ENCODE measurements at regions not wholly inside any gene's neighbourhood (a gene's known extent, or its start where the extent isn't known, plus 50 kb on each side); places are given as distances from the start of the nearest gene placed in this dataset.

DNA sequence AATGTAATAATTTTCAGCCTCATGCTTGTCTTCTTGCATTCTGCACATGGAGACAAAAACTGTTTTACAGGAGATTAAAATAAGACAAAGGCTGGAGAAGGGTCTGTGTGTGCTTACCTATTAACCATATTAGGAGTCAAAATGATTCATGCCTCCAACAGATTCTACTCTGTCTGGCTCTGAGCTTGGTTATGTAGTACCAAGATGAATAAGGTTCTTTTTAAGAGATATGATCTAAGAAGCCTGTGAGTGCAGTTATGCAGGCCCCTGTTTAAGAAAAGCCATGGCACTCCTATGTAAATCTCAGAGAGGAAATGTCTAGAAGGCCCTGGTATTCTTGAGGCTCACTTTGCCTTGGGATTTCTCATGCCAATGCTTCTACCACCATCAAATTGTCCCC is 486.6 kb upstream of the CDH11 start:
- H3K36me3 ChIP-seq (ENCODE audit: control insufficient read depth, insufficient read depth, low read length), result no peaks in the 10 kb centered on the region
- H3K4me1 ChIP-seq (ENCODE audit: control insufficient read depth, insufficient read depth, low read length), result no peaks in the 10 kb centered on the region
- H3K9me3 ChIP-seq (ENCODE audit: control insufficient read depth, insufficient read depth, low read length), result no peaks in the 10 kb centered on the region
- no peak overlapping the region for H3K27ac ChIP-seq (ENCODE audit: low read length)
- H3K27me3 ChIP-seq (ENCODE audit: control insufficient read depth, insufficient read depth, low read length), result no peaks in the 10 kb centered on the region
- no peak overlapping the region for H3K4me3 ChIP-seq (ENCODE audit: low read length)
- no peak for DNase-seq (ENCODE audit: low read depth, low spot score)

DNA sequence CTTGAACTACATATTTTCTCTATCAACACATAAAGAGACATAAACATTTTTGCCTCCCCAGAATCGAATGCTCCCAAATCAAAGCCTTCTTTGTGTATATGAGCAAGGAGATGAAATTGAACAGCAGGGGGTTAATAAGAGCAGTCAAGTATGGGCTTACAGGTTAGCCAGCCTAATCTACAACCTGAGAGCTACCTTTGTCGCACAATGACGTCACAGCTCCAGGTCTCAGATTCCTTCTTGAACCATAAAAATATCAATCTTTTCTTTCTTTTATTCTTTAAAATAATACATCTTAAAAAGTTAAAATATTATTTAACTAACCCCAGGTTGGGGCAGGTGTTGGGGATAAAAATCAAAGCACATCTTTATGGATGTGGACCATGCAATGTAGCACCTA is 482.9 kb upstream of the CDH11 start:
- H3K27ac ChIP-seq (ENCODE audit: low read length), result no peak overlapping the region
- H3K9me3 ChIP-seq (ENCODE audit: control insufficient read depth, insufficient read depth, low read length), result no peaks in the 10 kb centered on the region
- H3K36me3 ChIP-seq (ENCODE audit: control insufficient read depth, insufficient read depth, low read length), result no peaks in the 10 kb centered on the region
- no peak for DNase-seq (ENCODE audit: low read depth, low spot score)
- no CpG with 5 or more reads among the region's 3 CpGs for WGBS (ENCODE audit: insufficient coverage, insufficient read length)
- no peak overlapping the region for H3K4me3 ChIP-seq (ENCODE audit: low read length)
- no peaks in the 10 kb centered on the region for H3K4me1 ChIP-seq (ENCODE audit: control insufficient read depth, insufficient read depth, low read length)
- no peaks in the 10 kb centered on the region for H3K27me3 ChIP-seq (ENCODE audit: control insufficient read depth, insufficient read depth, low read length)

DNA sequence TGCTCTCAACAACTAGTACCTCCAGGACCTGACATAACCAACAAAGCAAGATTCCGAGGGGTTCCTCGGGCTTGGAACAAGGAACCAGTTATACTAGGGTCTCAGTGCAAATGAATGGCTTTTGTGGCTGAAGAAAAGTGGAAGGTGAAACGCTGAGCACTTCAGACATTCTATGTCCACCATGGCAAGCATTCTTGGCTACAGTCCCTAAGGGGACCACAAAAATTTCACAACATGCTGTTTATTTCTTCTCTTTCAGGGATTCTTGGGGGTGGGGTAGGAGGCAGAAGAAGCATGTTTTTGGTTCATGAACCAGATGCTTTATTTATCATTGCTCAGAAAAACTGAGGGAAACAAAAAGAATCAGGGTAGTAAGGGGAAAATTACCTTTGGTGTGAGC is 479.9 kb upstream of the CDH11 start:
- H3K4me3 ChIP-seq (ENCODE audit: low read length), result no peak overlapping the region
- no peaks in the 10 kb centered on the region for H3K27me3 ChIP-seq (ENCODE audit: control insufficient read depth, insufficient read depth, low read length)
- H3K27ac ChIP-seq (ENCODE audit: low read length), result no peak overlapping the region
- no peak for DNase-seq (ENCODE audit: low read depth, low spot score)
- H3K9me3 ChIP-seq (ENCODE audit: control insufficient read depth, insufficient read depth, low read length), result no peaks in the 10 kb centered on the region
- H3K36me3 ChIP-seq (ENCODE audit: control insufficient read depth, insufficient read depth, low read length), result no peaks in the 10 kb centered on the region
- no CpG with 5 or more reads among the region's 3 CpGs for WGBS (ENCODE audit: insufficient coverage, insufficient read length)
- no peaks in the 10 kb centered on the region for H3K4me1 ChIP-seq (ENCODE audit: control insufficient read depth, insufficient read depth, low read length)

DNA sequence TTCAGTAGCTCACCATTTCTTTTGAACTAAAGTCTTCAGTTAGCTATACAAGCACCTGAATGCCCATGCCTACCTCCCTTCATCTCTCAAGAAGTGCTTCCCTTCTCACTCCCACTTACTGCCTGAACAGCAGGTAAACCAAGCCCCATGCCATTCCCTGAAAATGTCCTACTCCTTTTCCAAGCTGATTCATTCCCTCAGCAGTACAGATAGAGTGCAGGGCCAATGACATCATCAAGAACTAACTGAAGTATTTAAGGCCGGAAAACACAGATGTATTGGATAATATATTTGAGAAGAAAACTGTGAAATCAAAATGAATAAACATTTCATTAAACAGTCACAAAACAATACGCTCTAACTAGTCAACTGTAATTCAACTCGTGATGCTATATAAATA is 478.8 kb upstream of the CDH11 start:
- Histone ChIP-seq H3K4me1 (ENCODE audit: control insufficient read depth, insufficient read depth, low read length) (no peaks in the 10 kb centered on the region), H3K27ac (ENCODE audit: low read length) (no peak overlapping the region), H3K27me3 (ENCODE audit: control insufficient read depth, insufficient read depth, low read length) (no peaks in the 10 kb centered on the region), H3K9me3 (ENCODE audit: control insufficient read depth, insufficient read depth, low read length) (no peaks in the 10 kb centered on the region), H3K36me3 (ENCODE audit: control insufficient read depth, insufficient read depth, low read length) (no peaks in the 10 kb centered on the region), H3K4me3 (ENCODE audit: low read length) (no peak overlapping the region)
- DNase-seq (ENCODE audit: low read depth, low spot score), result no peak
- WGBS (ENCODE audit: insufficient coverage, insufficient read length), result no CpG with 5 or more reads among the region's 3 CpGs

DNA sequence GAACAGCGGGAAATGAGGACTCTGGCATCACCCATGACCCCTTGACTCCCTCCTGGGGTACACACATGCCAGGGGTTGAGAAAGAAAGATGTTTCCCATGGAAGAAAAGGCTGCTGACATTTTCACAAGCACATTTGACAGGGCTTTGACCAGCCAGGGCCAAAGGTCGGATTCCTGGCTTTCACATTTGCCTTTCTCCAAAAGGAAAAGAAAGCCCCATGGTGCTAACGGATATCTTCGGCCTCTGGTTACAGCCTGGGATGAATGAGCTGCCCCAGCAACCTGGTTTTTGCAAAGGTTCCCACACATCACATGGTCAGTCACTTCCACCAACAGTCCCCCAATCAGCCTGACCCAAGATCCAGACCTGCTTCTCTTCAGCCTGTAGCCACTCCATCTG is 478.2 kb upstream of the CDH11 start:
- no peaks in the 10 kb centered on the region for H3K27me3 ChIP-seq (ENCODE audit: control insufficient read depth, insufficient read depth, low read length)
- DNase-seq (ENCODE audit: low read depth, low spot score), result no peak
- H3K9me3 ChIP-seq (ENCODE audit: control insufficient read depth, insufficient read depth, low read length), result no peaks in the 10 kb centered on the region
- no peaks in the 10 kb centered on the region for H3K4me1 ChIP-seq (ENCODE audit: control insufficient read depth, insufficient read depth, low read length)
- no peaks in the 10 kb centered on the region for H3K36me3 ChIP-seq (ENCODE audit: control insufficient read depth, insufficient read depth, low read length)
- H3K4me3 ChIP-seq (ENCODE audit: low read length), result no peak overlapping the region
- no peak overlapping the region for H3K27ac ChIP-seq (ENCODE audit: low read length)
- no CpG with 5 or more reads among the region's 4 CpGs for WGBS (ENCODE audit: insufficient coverage, insufficient read length)

- WGBS (ENCODE audit: insufficient coverage, insufficient read length), result no CpG with 5 or more reads among the region's 3 CpGs
- Histone ChIP-seq H3K4me3 (ENCODE audit: low read length) (no peak overlapping the region), H3K4me1 (ENCODE audit: control insufficient read depth, insufficient read depth, low read length) (no peaks in the 10 kb centered on the region)
Measured at GRCh38 chr16:65598621-65599020, 476.8 kb upstream of the CDH11 start.

DNA sequence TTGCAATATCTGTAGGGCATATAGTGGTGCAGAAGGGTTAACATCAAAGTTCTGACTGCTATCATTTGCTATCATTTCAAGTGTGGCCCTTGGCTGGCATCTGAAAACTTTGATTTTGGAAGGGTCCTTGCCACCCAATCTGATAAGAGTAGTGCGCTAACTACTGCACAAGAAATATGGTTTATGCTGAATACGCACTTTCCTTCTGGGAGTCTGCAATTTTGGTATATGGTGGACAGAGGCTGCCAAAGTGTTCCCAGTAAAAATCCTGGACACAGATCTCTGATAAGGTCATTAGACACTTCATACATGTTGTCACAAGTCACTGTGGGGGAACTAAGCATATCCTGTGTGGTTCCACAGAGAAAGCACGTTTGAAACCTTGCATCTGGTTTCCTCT is 461.6 kb upstream of the CDH11 start:
- WGBS (ENCODE audit: insufficient coverage, insufficient read length), result no CpG with 5 or more reads among the region's 3 CpGs
- 0 out of 2 replicates have a peak, but pooled peaks cover 2% of the 10 kb centered on the region for H3K4me1 ChIP-seq (ENCODE audit: control insufficient read depth, insufficient read depth, low read length)

More at GRCh38 chr16:65598621-65599020, 476.8 kb upstream of the CDH11 start:
- H3K27me3 ChIP-seq (ENCODE audit: control insufficient read depth, insufficient read depth, low read length), result no peaks in the 10 kb centered on the region
- no peak overlapping the region for H3K27ac ChIP-seq (ENCODE audit: low read length)
- no peak for DNase-seq (ENCODE audit: low read depth, low spot score)
- H3K9me3 ChIP-seq (ENCODE audit: control insufficient read depth, insufficient read depth, low read length), result no peaks in the 10 kb centered on the region
- no peaks in the 10 kb centered on the region for H3K36me3 ChIP-seq (ENCODE audit: control insufficient read depth, insufficient read depth, low read length)

DNA sequence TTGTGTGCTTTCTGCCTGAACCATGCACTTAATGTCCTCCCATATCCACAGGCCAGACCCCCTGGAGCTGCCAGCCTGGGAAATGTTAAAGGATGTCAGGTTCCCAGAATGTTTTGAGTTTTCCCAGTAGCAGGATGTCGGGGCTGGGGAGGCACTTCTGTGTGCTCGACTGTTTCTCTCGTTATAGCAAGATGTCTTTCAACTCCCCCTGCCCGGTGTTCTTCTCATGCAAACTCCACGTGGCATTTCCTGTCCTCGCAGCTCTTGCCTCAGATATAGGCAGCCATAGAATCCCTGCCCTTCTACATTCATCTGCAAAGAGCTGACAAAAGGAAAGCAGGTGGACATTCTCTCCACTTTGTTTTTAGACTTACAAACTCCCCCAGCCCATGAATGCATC is 457.2 kb upstream of the CDH11 start:
- no CpG with 5 or more reads among the region's 6 CpGs for WGBS (ENCODE audit: insufficient coverage, insufficient read length)
- Histone ChIP-seq H3K4me3 (ENCODE audit: low read length) (no peak overlapping the region), H3K27me3 (ENCODE audit: control insufficient read depth, insufficient read depth, low read length) (no peaks in the 10 kb centered on the region), H3K36me3 (ENCODE audit: control insufficient read depth, insufficient read depth, low read length) (no peaks in the 10 kb centered on the region), H3K4me1 (ENCODE audit: control insufficient read depth, insufficient read depth, low read length) (peaks cover 2% of the 10 kb centered on the region; the same call in 1 of the 2 replicates), H3K27ac (ENCODE audit: low read length) (no peak overlapping the region), H3K9me3 (ENCODE audit: control insufficient read depth, insufficient read depth, low read length) (no peaks in the 10 kb centered on the region)
- no peak for DNase-seq (ENCODE audit: low read depth, low spot score)

More for the DNA sequence above, 461.6 kb upstream of the CDH11 start:
- no peak overlapping the region for H3K4me3 ChIP-seq (ENCODE audit: low read length)
- H3K9me3 ChIP-seq (ENCODE audit: control insufficient read depth, insufficient read depth, low read length), result no peaks in the 10 kb centered on the region
- DNase-seq (ENCODE audit: low read depth, low spot score), result no peak
- H3K36me3 ChIP-seq (ENCODE audit: control insufficient read depth, insufficient read depth, low read length), result no peaks in the 10 kb centered on the region
- no peaks in the 10 kb centered on the region for H3K27me3 ChIP-seq (ENCODE audit: control insufficient read depth, insufficient read depth, low read length)
- H3K27ac ChIP-seq (ENCODE audit: low read length), result no peak overlapping the region

GRCh38 chr16:65576631-65577030 is 454.8 kb upstream of the CDH11 start:
- no peak overlapping the region for H3K27ac ChIP-seq (ENCODE audit: low read length)
- no CpG with 5 or more reads among the region's 10 CpGs for WGBS (ENCODE audit: insufficient coverage, insufficient read length)
- no peaks in the 10 kb centered on the region for H3K27me3 ChIP-seq (ENCODE audit: control insufficient read depth, insufficient read depth, low read length)
- H3K4me3 ChIP-seq (ENCODE audit: low read length), result no peak overlapping the region
- peaks cover 2% of the 10 kb centered on the region; the same call in 1 of the 2 replicates for H3K4me1 ChIP-seq (ENCODE audit: control insufficient read depth, insufficient read depth, low read length)
- H3K36me3 ChIP-seq (ENCODE audit: control insufficient read depth, insufficient read depth, low read length), result no peaks in the 10 kb centered on the region
- DNase-seq (ENCODE audit: low read depth, low spot score), result peak; percentile 55
- no peaks in the 10 kb centered on the region for H3K9me3 ChIP-seq (ENCODE audit: control insufficient read depth, insufficient read depth, low read length)

GRCh38 chr16:65576139-65576538 is 454.3 kb upstream of the CDH11 start:
- H3K4me1 ChIP-seq (ENCODE audit: control insufficient read depth, insufficient read depth, low read length), result peaks cover 2% of the 10 kb centered on the region; the same call in 1 of the 2 replicates
- DNase-seq (ENCODE audit: low read depth, low spot score), result no peak
- H3K27me3 ChIP-seq (ENCODE audit: control insufficient read depth, insufficient read depth, low read length), result no peaks in the 10 kb centered on the region
- H3K36me3 ChIP-seq (ENCODE audit: control insufficient read depth, insufficient read depth, low read length), result no peaks in the 10 kb centered on the region
- no CpG with 5 or more reads among the region's 11 CpGs for WGBS (ENCODE audit: insufficient coverage, insufficient read length)
- no peak overlapping the region for H3K27ac ChIP-seq (ENCODE audit: low read length)
- no peak overlapping the region for H3K4me3 ChIP-seq (ENCODE audit: low read length)
- H3K9me3 ChIP-seq (ENCODE audit: control insufficient read depth, insufficient read depth, low read length), result no peaks in the 10 kb centered on the region

DNA sequence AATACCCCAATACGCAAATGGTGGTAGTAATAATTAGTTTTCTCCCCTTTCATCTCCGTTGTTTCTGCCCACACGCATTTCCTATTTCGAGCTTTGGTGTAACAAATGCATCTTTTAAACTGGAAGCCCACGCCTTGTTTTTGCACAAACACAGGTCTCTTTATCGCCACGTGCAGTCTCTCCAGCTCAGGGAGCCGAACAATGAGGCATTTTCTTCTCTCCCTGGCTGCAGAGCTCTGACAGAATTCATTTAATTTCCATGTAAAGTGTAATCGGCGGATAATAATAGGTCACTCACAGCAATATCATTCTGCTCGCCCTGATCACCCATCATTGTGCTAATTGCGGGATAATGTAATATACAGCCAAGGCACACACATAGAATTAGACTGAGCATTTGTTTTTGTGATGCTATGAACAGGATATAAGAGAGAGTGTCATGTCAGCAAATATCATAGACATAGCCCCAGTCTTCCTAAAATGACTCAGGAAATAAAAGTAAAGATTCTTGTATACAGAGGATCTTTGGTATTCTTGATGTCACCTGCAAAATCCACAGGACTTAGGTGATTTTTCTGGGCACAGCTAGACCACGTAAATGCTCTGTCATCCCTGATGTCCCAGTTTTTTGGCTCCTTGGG is 452.6 kb upstream of the CDH11 start:
- H3K4me3 ChIP-seq (ENCODE audit: low read length), result no peak overlapping the region
- H3K36me3 ChIP-seq (ENCODE audit: control insufficient read depth, insufficient read depth, low read length), result no peaks in the 10 kb centered on the region
- DNase-seq (ENCODE audit: low read depth, low spot score), result no peak
- H3K27ac ChIP-seq (ENCODE audit: low read length), result no peak overlapping the region
- no CpG with 5 or more reads among the region's 13 CpGs for WGBS (ENCODE audit: insufficient coverage, insufficient read length)
- no peaks in the 10 kb centered on the region for H3K9me3 ChIP-seq (ENCODE audit: control insufficient read depth, insufficient read depth, low read length)
- no peaks in the 10 kb centered on the region for H3K27me3 ChIP-seq (ENCODE audit: control insufficient read depth, insufficient read depth, low read length)
- H3K4me1 ChIP-seq (ENCODE audit: control insufficient read depth, insufficient read depth, low read length), result peaks cover under 1% of the 10 kb centered on the region; the same call in 1 of the 2 replicates
